ENCODE measurements at regions not wholly inside any gene's neighbourhood (a gene's known extent, or its start where the extent isn't known, plus 50 kb on each side); places are given as distances from the start of the nearest gene placed in this dataset.

DNA sequence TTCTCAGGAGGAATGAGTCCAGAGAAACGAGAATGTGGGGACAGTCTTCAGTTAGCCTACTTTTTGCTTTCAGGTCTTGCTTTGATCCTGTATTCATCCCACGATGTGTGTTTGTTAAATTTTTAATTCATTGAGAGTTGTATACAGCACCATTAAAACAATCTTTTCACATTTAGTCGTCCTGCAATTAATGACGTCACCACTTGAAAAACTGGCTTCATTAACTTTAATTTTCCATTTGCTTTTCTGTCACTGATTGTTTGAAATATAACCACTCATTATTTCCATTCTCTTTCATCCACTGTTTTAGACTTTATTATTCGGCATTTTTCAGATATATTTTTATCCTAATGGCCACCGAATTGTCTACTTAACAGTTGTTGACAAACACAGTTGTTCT is 146.9 kb downstream of the TFEC start:
- DNase-seq (ENCODE audit: low read depth, low spot score): no peak

GRCh38 chr7:115881476-115881875 is 149.1 kb downstream of the TFEC start:
- no peak for DNase-seq (ENCODE audit: low read depth, low spot score)

- DNase-seq (ENCODE audit: low read depth, low spot score): no peak
Observed at GRCh38 chr7:115879171-115879570, 151.4 kb downstream of the TFEC start.

DNA sequence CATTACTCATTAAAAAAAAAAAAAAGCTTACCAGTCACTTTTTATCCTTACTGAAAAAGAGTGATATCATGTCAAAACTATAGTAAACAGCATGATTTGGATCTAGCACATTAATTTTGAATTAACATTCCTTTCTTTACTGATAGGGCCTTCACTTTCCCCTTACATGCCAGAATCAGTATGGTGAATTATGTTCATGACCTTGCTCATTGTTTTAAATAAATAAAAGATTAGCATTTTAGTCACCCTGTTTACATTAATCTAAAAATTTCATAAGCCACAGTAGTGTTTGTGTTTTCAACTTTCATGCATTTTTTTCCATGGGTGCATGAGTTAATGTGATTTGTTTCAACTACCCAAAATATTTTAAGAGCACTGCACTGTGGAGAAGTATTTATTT is 160.8 kb downstream of the TFEC start:
- no peak for DNase-seq (ENCODE audit: low read depth, low spot score)

DNA sequence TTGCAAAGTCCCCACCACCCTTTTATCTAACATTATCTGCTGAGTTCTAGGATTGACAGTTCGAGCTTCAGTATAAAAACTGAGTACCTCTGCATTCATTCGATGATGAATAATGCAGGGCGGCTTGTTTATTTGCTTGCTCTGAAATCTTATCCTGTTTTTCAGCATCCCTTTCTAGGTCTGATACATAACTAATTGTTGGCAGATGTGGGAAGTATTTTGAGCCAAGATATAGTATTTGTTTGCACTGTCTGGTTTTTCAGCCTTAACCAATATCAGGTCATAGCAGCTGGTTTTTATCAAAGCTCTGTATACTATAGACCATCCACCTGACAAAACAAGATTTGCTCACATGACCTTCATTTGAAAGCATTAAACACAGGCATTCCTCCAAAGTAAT is 161.4 kb downstream of the TFEC start:
- peak; percentile 23 for DNase-seq (ENCODE audit: low read depth, low spot score)

GRCh38 chr7:115868369-115868768 is 162.2 kb downstream of the TFEC start:
- DNase-seq (ENCODE audit: low read depth, low spot score): no peak

DNA sequence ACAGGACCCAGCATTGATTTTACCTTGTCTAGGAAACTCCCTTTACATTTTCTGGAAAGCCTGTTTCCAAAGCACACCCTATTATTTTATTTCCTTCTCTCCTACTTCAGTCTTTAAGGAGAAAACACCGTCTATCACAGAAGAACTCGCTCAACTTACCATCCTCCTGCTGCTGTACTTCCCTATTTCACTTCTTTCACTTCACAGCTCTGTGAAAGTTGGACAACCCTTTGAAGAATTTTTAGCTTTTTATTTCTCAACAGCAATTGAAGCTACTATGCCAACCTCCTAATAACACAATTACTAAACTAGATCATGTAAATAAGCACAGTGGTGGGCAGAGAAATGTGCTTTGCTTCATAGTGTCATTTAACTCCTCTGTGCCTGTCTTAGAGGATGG is 166.5 kb downstream of the TFEC start:
- DNase-seq (ENCODE audit: low read depth, low spot score): no peak

DNA sequence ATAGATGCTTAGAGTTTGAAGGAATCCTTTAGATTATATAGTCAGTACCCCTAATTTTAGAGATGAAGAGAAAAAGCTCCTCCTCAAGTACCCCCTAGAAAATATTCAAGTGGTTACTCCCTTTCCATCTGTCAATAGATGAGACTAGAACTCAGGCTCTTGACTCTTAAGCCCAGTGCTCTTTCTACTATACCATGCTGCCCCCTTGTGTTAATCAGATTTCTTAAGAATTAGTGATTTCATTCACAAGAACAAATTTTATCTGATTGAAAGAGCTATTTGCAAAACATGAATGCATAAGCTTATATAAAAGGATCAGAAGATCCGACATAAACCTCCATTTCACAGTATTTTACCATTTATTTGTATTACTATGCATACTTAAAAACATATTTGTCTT is 179.3 kb downstream of the TFEC start:
- peak; percentile 43 for DNase-seq (ENCODE audit: low read depth, low spot score)

DNA sequence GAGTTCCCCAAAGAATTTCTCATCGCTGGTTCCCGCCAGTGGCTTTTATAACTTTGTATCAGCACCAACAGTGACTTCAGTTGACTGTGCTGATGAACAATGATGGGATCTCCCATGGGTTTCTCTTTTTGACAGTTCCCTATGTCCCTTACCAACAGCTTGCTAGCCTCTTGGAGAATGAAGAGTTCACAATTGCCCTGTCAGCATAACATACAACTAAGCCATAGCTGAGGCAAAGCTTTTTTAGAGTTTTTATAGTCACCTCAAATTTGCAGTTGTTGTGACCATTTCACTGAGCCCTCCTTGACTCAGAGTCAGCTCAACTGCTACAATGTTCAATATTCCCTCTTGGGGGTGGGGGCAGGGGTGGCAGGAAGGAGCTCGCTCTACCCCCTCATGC is 179.8 kb downstream of the TFEC start:
- DNase-seq (ENCODE audit: low read depth, low spot score): no peak

DNA sequence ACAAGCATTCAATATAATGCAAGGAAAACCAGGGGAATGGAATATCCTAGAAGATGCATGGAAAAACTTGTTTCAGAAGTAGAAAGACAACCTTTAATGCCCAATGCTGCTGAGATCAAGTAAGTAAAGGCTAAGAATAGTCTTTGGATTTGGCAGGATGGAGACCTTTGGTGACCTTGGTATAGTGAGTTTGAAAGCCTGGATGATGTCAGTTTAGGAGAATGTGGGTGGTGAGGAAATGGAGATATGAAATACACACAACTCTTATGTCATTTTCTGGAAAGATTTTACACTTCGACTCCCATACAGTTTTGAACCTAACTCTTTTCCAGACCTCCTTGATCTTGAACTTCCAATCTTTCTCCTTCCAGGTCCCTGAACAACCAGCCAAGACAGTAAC is 185.7 kb downstream of the TFEC start:
- DNase-seq (ENCODE audit: low read depth, low spot score): no peak

- no peak for DNase-seq (ENCODE audit: low read depth, low spot score)
Observed at GRCh38 chr7:115840702-115841101, 189.9 kb downstream of the TFEC start.

- DNase-seq (ENCODE audit: low read depth, low spot score): no peak
Observed at GRCh38 chr7:115838829-115839228, 191.7 kb downstream of the TFEC start.

GRCh38 chr7:115831371-115831770 is 199.2 kb downstream of the TFEC start:
- DNase-seq (ENCODE audit: low read depth, low spot score): no peak

DNA sequence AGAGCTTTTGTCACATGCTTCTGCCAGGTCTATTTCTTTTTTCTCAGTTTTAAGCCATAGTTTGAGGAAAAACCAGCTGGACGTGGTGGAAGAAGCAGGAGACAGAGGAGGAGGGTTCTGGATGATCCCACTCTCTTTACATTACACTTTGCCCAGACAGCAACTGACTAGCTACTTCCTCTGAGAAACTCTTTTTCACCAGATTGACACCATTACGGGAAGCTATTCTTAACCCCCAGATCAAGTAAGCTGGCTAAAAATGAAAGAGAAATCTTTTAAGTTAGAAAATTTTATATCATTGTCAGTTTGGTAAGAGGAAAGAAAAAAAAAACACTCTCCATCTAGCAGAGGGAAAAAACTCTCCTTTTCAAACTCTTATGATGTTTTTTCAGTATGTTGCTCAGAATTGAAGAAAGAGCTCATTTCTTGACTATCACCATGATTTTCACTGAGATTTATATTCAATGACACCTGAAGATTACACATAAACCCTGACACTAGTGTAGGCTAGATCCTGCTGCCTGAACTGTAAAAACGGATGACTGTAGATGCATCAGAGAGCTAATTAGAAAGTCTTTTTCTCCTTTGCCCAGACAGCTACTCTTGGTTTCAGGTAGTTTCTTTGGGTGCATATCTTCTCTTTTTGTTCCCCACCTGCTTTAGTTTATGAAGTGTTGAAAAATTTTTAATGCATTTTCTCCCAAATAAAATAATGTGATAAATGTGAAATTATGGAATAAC is 203.1 kb downstream of the TFEC start:
- no peak for DNase-seq (ENCODE audit: low read depth, low spot score)

DNA sequence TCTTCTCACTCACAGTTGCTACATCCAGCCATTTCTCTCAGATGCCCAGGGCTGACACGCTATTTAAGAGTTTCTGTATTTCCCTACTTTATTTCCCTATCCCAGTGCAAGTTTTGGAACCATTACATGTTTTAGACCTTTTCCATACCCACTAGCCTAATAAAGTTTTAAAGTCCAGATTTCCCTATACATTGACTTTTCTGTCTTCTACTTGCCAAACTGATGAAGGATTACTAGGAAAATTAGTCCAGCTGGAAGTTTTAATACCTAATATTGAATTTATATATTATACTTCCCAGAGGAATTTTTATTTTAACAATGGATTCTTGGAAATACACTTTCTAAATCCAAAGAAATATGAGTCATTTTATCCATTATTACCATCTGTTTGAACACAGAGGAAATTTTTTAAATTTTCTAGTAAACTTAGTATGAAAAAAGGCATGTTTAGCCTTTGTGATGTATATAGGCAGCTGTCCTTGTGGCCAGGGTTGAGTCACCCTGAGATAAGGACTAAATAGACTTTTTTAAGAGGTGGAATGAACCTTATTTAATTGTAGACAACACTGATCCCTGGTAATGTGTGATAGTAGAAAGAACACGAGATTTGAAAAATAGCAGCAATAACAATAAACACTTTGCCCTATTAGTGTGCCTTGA is 205.0 kb downstream of the TFEC start:
- no peak for DNase-seq (ENCODE audit: low read depth, low spot score)

- DNase-seq (ENCODE audit: low read depth, low spot score): no peak
Observed at GRCh38 chr7:115822801-115823200, 207.8 kb downstream of the TFEC start.

DNA sequence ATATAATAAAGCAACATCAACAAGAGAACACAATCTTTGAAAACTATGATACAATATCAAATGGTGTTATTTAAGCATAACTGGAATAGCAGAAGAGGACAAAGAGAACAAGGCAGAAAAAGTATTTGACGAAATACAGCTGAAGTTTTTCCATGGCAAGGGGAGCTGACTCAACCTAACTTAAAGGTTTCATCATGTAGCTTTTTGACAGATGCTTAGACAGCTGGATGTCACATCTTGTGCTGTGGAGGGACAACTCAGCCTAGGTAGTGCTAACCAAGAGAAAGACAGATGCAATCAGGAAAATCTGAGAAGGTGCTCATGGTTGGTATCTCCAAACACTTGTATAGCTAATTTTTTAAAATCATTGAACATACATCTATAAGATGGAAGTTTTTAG is 208.2 kb downstream of the TFEC start:
- no peak for DNase-seq (ENCODE audit: low read depth, low spot score)

DNA sequence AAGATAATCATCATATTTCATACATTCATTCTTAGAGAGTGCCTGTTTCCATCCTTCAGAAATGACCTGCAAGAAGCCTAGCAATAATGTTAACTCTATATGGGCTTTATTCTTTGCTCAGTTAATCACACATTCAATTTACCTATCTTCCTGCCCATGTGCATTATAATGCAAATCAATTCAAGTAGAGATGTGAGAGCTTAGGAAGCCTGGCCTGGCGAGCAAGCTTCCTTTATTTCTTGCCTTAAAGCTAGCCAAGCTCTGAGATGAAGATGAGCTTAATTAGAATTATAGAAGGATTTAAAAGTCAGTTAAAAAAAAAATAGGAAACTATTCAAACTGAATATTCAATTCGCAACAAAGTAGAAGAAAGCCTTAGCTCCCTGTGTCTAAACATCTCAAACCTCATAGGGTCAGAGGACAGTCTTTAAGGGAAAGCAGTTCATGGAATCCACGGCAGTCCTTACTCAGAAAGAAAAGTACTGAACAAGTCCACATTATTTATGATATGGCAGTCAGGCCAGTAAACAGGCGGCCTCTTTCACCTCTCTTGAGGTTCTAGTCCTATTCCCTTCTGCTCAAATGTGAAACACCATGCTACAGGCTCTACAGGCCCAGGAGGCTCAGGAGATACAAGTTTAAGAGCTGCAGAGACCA is 214.1 kb downstream of the TFEC start:
- no peak for DNase-seq (ENCODE audit: low read depth, low spot score)

DNA sequence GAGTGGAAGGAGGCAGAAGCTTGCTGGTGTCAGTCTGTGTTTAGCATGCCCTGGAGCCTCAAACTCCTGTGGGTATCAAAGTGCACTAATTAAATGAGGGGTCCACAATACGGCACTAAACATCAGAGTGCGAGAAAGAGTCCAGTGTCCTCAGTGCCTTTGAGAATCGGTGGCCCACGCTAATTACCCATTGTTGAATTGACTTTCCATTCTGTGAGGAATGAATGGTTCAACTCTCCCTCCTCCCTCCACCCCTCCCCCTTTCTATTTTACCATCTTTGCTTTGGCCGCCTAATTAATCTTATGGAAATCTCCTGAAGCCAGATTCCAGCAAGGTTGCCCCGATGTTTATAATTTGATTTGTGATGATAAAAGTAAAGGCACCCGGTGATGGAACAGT is 217.8 kb downstream of the TFEC start:
- DNase-seq (ENCODE audit: low read depth, low spot score): no peak

DNA sequence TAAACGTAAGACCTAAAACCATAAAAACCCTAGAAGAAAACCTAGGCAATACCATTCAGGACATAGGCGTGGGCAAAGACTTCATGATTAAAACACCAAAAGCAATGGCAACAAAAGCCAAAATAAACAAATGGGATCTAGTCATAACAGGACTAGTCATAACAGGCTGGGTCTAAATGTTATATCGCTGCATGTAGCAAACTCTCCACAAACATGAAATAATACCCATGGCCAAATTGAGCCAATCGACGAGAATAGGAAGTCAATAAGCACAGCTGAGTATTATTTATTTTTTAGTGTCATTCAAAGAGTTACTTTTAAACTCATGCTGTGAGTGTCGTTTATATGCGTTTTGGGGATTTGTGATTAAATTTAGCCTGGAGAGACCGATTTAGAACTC is 225.1 kb downstream of the TFEC start:
- DNase-seq (ENCODE audit: low read depth, low spot score): peak; percentile 73

DNA sequence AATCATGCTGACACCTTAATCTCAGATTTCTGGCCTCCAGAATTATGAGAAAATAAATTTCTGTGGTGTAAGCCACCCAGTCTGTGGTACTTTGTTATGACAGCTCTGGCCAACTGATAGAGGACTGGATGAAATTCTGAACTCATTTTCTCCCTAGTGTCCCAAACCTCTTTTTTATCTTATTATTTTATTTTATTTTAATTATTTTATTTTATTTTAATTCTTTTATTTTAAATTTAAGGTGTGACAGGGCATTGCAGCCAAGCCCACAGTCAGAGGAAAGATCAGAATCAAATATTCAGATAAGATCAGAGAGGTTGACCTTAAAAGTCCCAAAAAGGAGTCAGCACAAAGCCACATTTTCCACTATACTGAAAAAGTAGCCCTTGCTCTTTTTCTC is 228.1 kb downstream of the TFEC start:
- no peak for DNase-seq (ENCODE audit: low read depth, low spot score)

DNA sequence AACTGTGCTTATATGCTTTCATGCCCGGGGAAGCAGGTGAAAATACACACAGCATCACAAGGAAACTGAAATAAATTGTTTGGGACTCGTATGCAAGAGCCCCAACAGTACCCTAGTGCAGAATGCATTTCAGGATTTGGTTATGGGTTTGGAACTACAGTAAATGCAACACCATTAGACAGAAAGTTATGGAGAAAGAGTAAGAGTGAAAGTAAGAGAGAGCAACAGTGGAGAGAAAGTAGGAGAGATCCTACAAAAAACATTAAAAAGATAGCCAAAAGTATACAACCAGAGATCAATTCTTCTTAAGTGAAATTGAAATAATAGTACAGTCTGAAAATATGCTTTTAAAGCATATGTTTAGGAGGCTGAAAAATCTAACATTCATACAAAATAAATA is 231.1 kb downstream of the TFEC start:
- no peak for DNase-seq (ENCODE audit: low read depth, low spot score)

All from smooth muscle cell of the brain vasculature (primary cell).